Esophagus muscularis mucosa (tissue), 4 donors: ENCODE measurements at regions not wholly inside any gene's neighbourhood (a gene's known extent, or its start where the extent isn't known, plus 50 kb on each side); places are given as distances from the start of the nearest gene placed in this dataset.

Experiments used
- DNase-seq: peaks from one replicate; pipeline ENCODE4 v3.0.0-alpha.2; 2017; ENCODE audit errors: extremely low spot score
- H3K27ac ChIP-seq, 4 donors: fragments of 200-600 bp; sonication (generic); replicated peaks in 1 of 4; 1 replicate in 3 of 4; 2 replicates in 1 of 4; pipeline ENCODE4 v1.5.1; 2016 to 2019; ENCODE audit warnings: mild to moderate bottlenecking in 1 of 4
- H3K27me3 ChIP-seq, 4 donors: fragments of 200-600 bp; sonication (generic); one replicate each; pipeline versions ENCODE4 v1.5.1 to v1.6.0; 2016 to 2019
- H3K36me3 ChIP-seq, 4 donors: fragments of 200-600 bp; sonication (generic); one replicate each; pipeline ENCODE4 v1.5.1; 2016 to 2019
- H3K4me1 ChIP-seq, 4 donors: fragments of 200-600 bp; sonication (generic); one replicate each; pipeline ENCODE4 v1.5.1; 2016 to 2019
- H3K4me3 ChIP-seq, 4 donors: fragments of 200-600 bp; sonication (generic); 1 replicate in 2 of 4; 2 replicates in 2 of 4; pipeline ENCODE4 v1.5.1; 2016 to 2019; ENCODE audit warnings: mild to moderate bottlenecking in 4 of 4, moderate library complexity in 1 of 4
- H3K9me3 ChIP-seq, 4 donors: fragments of 200-600 bp; sonication (generic); 1 replicate in 3 of 4; 2 replicates in 1 of 4; pipeline ENCODE4 v1.5.1; 2016 to 2019
- CTCF ChIP-seq, 3 experiments: fragments of 200-600 bp in 2 of 3; fragments of 450-650 bp in 1 of 3; sonication (generic) in 2 of 3; IDR thresholded peaks; one replicate each; pipeline ENCODE4 v1.5.1; 2017 to 2019; ENCODE audit warnings: antibody characterized with exemption in 3 of 3, mild to moderate bottlenecking in 2 of 3, moderate library complexity in 1 of 3
- EP300 ChIP-seq: sonication (generic); formaldehyde crosslinking; IDR thresholded peaks from one replicate; pipeline ENCODE4 v1.6.1; 2017; ENCODE audit warnings: antibody characterized with exemption
- POLR2A ChIP-seq: fragments of 450-650 bp; IDR thresholded peaks from one replicate; pipeline ENCODE4 v1.6.1; 2017; ENCODE audit warnings: antibody characterized with exemption, moderate library complexity, mild to moderate bottlenecking, low read depth
- POLR2AphosphoS5 ChIP-seq, 2 donors: sonication (generic); formaldehyde crosslinking; IDR thresholded peaks; one replicate each; pipeline ENCODE4 v1.6.1; 2017; ENCODE audit warnings: antibody characterized with exemption in 2 of 2
- WGBS: methylation state at CpG from one replicate; pipeline ENCODE4 v1.1.5; 2018; 5-methylcytosine and 5-hydroxymethylcytosine counted together
- intact Hi-C: fragments of 100-400 bp; cut with DNase I; formaldehyde crosslinking; loops from one replicate; pipeline ENCODE4 v1.15.1; 2023

- Histone ChIP-seq H3K9me3 (no peaks in the 10 kb centered on the region), H3K36me3 (no peaks in the 10 kb centered on the region), H3K27me3 (no peaks in the 10 kb centered on the region), H3K4me3 (no peak overlapping the region), H3K27ac (no peak overlapping the region), H3K4me1 (no peaks in the 10 kb centered on the region)
- intact Hi-C loops: no loop called here
- DNase-seq: no peak
- WGBS: 97% methylated on average over 3 of the region's 3 CpGs
- TF ChIP-seq POLR2AphosphoS5 (IDR thresholded peaks at IDR 0.05): no peak
Observed at GRCh38 chr14:48826058-48826457, 760.1 kb downstream of the RPS29 start.

GRCh38 chr14:48814562-48814961 is 771.6 kb downstream of the RPS29 start:
- intact Hi-C loops: no loop called here
- WGBS: 90% methylated on average over 2 of the region's 2 CpGs
- Histone ChIP-seq H3K27me3 (no peaks in the 10 kb centered on the region), H3K27ac (no peak overlapping the region), H3K4me3 (no peak overlapping the region), H3K4me1 (no peaks in the 10 kb centered on the region), H3K9me3 (no peaks in the 10 kb centered on the region), H3K36me3 (no peaks in the 10 kb centered on the region)
- no peak for DNase-seq
- TF ChIP-seq CTCF (IDR thresholded peaks at IDR 0.05) (no peak), POLR2A (no peak), POLR2AphosphoS5 (IDR thresholded peaks at IDR 0.05) (no peak), EP300 (no peak)

GRCh38 chr14:48805315-48805714 is 780.9 kb downstream of the RPS29 start:
- Histone ChIP-seq H3K4me3 (no peak overlapping the region), H3K9me3 (peaks cover 0 to 14% (median 3%) of the 10 kb centered on the region in 4 donors), H3K36me3 (no peaks in the 10 kb centered on the region), H3K4me1 (no peaks in the 10 kb centered on the region), H3K27me3 (no peaks in the 10 kb centered on the region), H3K27ac (no peak overlapping the region)
- DNase-seq: no peak
- intact Hi-C loops: no loop called here
- TF ChIP-seq POLR2A: no peak
- 60% methylated on average over 10 of the region's 14 CpGs for WGBS

- intact Hi-C loops: no loop called here
Observed at GRCh38 chr14:48792376-48793024, 793.7 kb downstream of the RPS29 start.

GRCh38 chr14:48788771-48789170 is 797.4 kb downstream of the RPS29 start:
- WGBS: 55% methylated on average over 2 of the region's 2 CpGs

More at GRCh38 chr14:48792376-48793024, 793.7 kb downstream of the RPS29 start:
- WGBS: 84% methylated on average over 5 of the region's 5 CpGs
- Histone ChIP-seq H3K27me3 (no peaks in the 10 kb centered on the region), H3K4me1 (no peaks in the 10 kb centered on the region), H3K27ac (no peak overlapping the region), H3K36me3 (no peaks in the 10 kb centered on the region), H3K4me3 (no peak overlapping the region), H3K9me3 (no peaks in the 10 kb centered on the region)
- TF ChIP-seq POLR2A (no peak), EP300 (no peak), CTCF (IDR thresholded peaks at IDR 0.05) (no peak), POLR2AphosphoS5 (IDR thresholded peaks at IDR 0.05) (no peak)
- DNase-seq: no peak

More at GRCh38 chr14:48788771-48789170, 797.4 kb downstream of the RPS29 start:
- H3K27ac ChIP-seq: no peak overlapping the region
- no peak for DNase-seq
- H3K9me3 ChIP-seq: no peaks in the 10 kb centered on the region
- no peaks in the 10 kb centered on the region for H3K36me3 ChIP-seq
- intact Hi-C loops: no loop called here
- no peaks in the 10 kb centered on the region for H3K27me3 ChIP-seq
- TF ChIP-seq CTCF (IDR thresholded peaks at IDR 0.05) (no peak), POLR2A (no peak), POLR2AphosphoS5 (IDR thresholded peaks at IDR 0.05) (no peak), EP300 (no peak)
- H3K4me1 ChIP-seq: no peaks in the 10 kb centered on the region
- H3K4me3 ChIP-seq: no peak overlapping the region
